ENCODE measurements at regions not wholly inside any gene's neighbourhood (a gene's known extent, or its start where the extent isn't known, plus 50 kb on each side); places are given as distances from the start of the nearest gene placed in this dataset.

GRCh38 chr2:145503511-145503910, 983.6 kb upstream of the ZEB2 start:
- DNase-seq (ENCODE audit: low spot score) = no peak

GRCh38 chr2:145501920-145502319, 982.0 kb upstream of the ZEB2 start:
- no peak for DNase-seq (ENCODE audit: low spot score)

- no peak for DNase-seq (ENCODE audit: low spot score)
These were observed 975.7 kb upstream of the ZEB2 start for GRCh38 chr2:145495590-145495989.

- no peak for DNase-seq (ENCODE audit: low spot score)
These were observed 974.5 kb upstream of the ZEB2 start for GRCh38 chr2:145494441-145494840.

- no peak for DNase-seq (ENCODE audit: low spot score)
These were observed 968.7 kb upstream of the ZEB2 start for GRCh38 chr2:145488571-145488970.

GRCh38 chr2:145484448-145485097, 964.7 kb upstream of the ZEB2 start:
- no peak for DNase-seq (ENCODE audit: low spot score)

GRCh38 chr2:145483854-145484253, 963.9 kb upstream of the ZEB2 start:
- no peak for DNase-seq (ENCODE audit: low spot score)

- DNase-seq (ENCODE audit: low spot score) = no peak
These were observed 961.5 kb upstream of the ZEB2 start for GRCh38 chr2:145481334-145481922.

GRCh38 chr2:145464866-145465265, 944.9 kb upstream of the ZEB2 start:
- no peak for DNase-seq (ENCODE audit: low spot score)

- DNase-seq (ENCODE audit: low spot score) = no peak
These were observed 940.2 kb upstream of the ZEB2 start for GRCh38 chr2:145460112-145460511.

- no peak for DNase-seq (ENCODE audit: low spot score)
These were observed 911.4 kb upstream of the ZEB2 start for GRCh38 chr2:145431181-145431951.

- DNase-seq (ENCODE audit: low spot score) = no peak
These were observed 903.9 kb upstream of the ZEB2 start for GRCh38 chr2:145423809-145424208.

- DNase-seq (ENCODE audit: low spot score) = no peak
These were observed 902.7 kb upstream of the ZEB2 start for GRCh38 chr2:145422576-145422975.

GRCh38 chr2:145421841-145422240, 901.9 kb upstream of the ZEB2 start:
- no peak for DNase-seq (ENCODE audit: low spot score)

GRCh38 chr2:145416640-145417039, 896.7 kb upstream of the ZEB2 start:
- no peak for DNase-seq (ENCODE audit: low spot score)

- no peak for DNase-seq (ENCODE audit: low spot score)
These were observed 895.2 kb upstream of the ZEB2 start for GRCh38 chr2:145415151-145415550.

- DNase-seq (ENCODE audit: low spot score) = no peak
These were observed 893.5 kb upstream of the ZEB2 start for GRCh38 chr2:145413261-145414030.

- no peak for DNase-seq (ENCODE audit: low spot score)
These were observed 892.2 kb upstream of the ZEB2 start for GRCh38 chr2:145412155-145412554.

GRCh38 chr2:145411493-145411892, 891.6 kb upstream of the ZEB2 start:
- DNase-seq (ENCODE audit: low spot score) = no peak

GRCh38 chr2:145410086-145410485, 890.2 kb upstream of the ZEB2 start:
- no peak for DNase-seq (ENCODE audit: low spot score)

- no peak for DNase-seq (ENCODE audit: low spot score)
These were observed 889.1 kb upstream of the ZEB2 start for GRCh38 chr2:145408980-145409379.

- no peak for DNase-seq (ENCODE audit: low spot score)
These were observed 884.8 kb upstream of the ZEB2 start for GRCh38 chr2:145404690-145405089.

Data from mesenteric fat pad (tissue), 1 donor.